Esophagus squamous epithelium (tissue), 5 donors: ENCODE measurements at regions not wholly inside any gene's neighbourhood (a gene's known extent, or its start where the extent isn't known, plus 50 kb on each side); places are given as distances from the start of the nearest gene placed in this dataset.

ENCODE experiments used
- DNase-seq: peaks from one replicate; lab custom pipeline; 2025; lab: John Stamatoyannopoulos, UW
- H3K27ac ChIP-seq, 4 donors: fragments of 200-600 bp; sonication (generic); one replicate each; pipeline ENCODE4 v1.5.1; 2016 to 2019; ENCODE audit warnings: mild to moderate bottlenecking in 1 of 4
- H3K27me3 ChIP-seq, 4 donors: fragments of 200-600 bp; sonication (generic); 1 replicate in 3 of 4; 2 replicates in 1 of 4; pipeline versions ENCODE4 v1.5.1 to v1.6.0; 2017 to 2021; ENCODE audit warnings: antibody characterized with exemption in 1 of 4
- H3K36me3 ChIP-seq, 3 donors: fragments of 200-600 bp; sonication (generic); one replicate each; pipeline ENCODE4 v1.5.1; 2016 to 2019
- H3K4me1 ChIP-seq, 3 donors: fragments of 200-600 bp; sonication (generic); one replicate each; pipeline ENCODE4 v1.5.1; 2017 to 2019
- H3K4me3 ChIP-seq, 4 donors: fragments of 200-600 bp; sonication (generic); 1 replicate in 3 of 4; 2 replicates in 1 of 4; pipeline ENCODE4 v1.5.1; 2016 to 2019; ENCODE audit warnings: mild to moderate bottlenecking in 2 of 4, moderate library complexity in 1 of 4
- H3K9me3 ChIP-seq, 3 donors: fragments of 200-600 bp; sonication (generic); one replicate each; pipeline ENCODE4 v1.5.1; 2016 to 2019
- CTCF ChIP-seq, 6 experiments: fragments of 450-650 bp in 4 of 6; fragments of 200-600 bp in 2 of 6; sonication (generic) in 2 of 6; IDR thresholded peaks; one replicate each; pipeline ENCODE4 v1.5.1; 2016 to 2019; ENCODE audit warnings: antibody characterized with exemption in 6 of 6, mild to moderate bottlenecking in 4 of 6, moderate library complexity in 4 of 6
- POLR2A ChIP-seq, 4 donors: fragments of 450-650 bp; IDR thresholded peaks; one replicate each; pipeline ENCODE4 v1.6.1; 2017; ENCODE audit warnings: antibody characterized with exemption in 4 of 4, mild to moderate bottlenecking in 4 of 4, moderate library complexity in 3 of 4
- WGBS, 2 donors: methylation state at CpG; one replicate each; pipeline ENCODE4 v1.1.5; 2018; 5-methylcytosine and 5-hydroxymethylcytosine counted together
- intact Hi-C: fragments of 100-400 bp; cut with DNase I; formaldehyde crosslinking; loops from one replicate; pipeline ENCODE4 v1.15.0; 2022
- donor health status: DM: yes; HTN: yes; CAD: no.

- no peak overlapping the region for H3K4me3 ChIP-seq
- TF ChIP-seq CTCF (IDR thresholded peaks at IDR 0.05): no peak
- no peak for TF ChIP-seq POLR2A (IDR thresholded peaks at IDR 0.05)
- H3K4me1 ChIP-seq: peaks cover 0 to 14% (median 6%) of the 10 kb centered on the region in 3 donors
- no peaks in the 10 kb centered on the region for H3K36me3 ChIP-seq
- DNase-seq: no peak
- 20 to 24% methylated on average over 2 of the region's 2 CpGs for WGBS, 2 donors
- no peaks in the 10 kb centered on the region for H3K27me3 ChIP-seq
- H3K27ac ChIP-seq: peak overlapping the region in 3 of 4 donors; percentile 20 to 57 (median 53)
- H3K9me3 ChIP-seq: no peaks in the 10 kb centered on the region
- intact Hi-C loops: no loop called here
Observed at GRCh38 chr13:75938811-75939560, 302.9 kb downstream of the LMO7 start.

GRCh38 chr13:75936791-75937190, 300.7 kb downstream of the LMO7 start:
- H3K4me1 ChIP-seq: peaks cover 0 to 14% (median 6%) of the 10 kb centered on the region in 3 donors
- no peaks in the 10 kb centered on the region for H3K36me3 ChIP-seq
- no peak overlapping the region for H3K4me3 ChIP-seq
- H3K27me3 ChIP-seq: no peaks in the 10 kb centered on the region
- H3K9me3 ChIP-seq: no peaks in the 10 kb centered on the region
- intact Hi-C loops: no loop called here
- TF ChIP-seq CTCF (IDR thresholded peaks at IDR 0.05): no peak
- TF ChIP-seq POLR2A (IDR thresholded peaks at IDR 0.05): no peak
- no peak for DNase-seq
- no peak overlapping the region for H3K27ac ChIP-seq
- 75 to 87% methylated on average over 1 of the region's 1 CpG for WGBS, 2 donors

- Histone ChIP-seq H3K9me3 (no peaks in the 10 kb centered on the region), H3K4me1 (peaks cover 0 to 14% (median 6%) of the 10 kb centered on the region in 3 donors), H3K27me3 (no peaks in the 10 kb centered on the region), H3K36me3 (no peaks in the 10 kb centered on the region), H3K27ac (no peak overlapping the region), H3K4me3 (no peak overlapping the region)
- 73 to 74% methylated on average over 2 of the region's 2 CpGs for WGBS, 2 donors
- intact Hi-C loops: no loop called here
- TF ChIP-seq POLR2A (IDR thresholded peaks at IDR 0.05) (no peak), CTCF (IDR thresholded peaks at IDR 0.05) (no peak)
- no peak for DNase-seq
Observed at GRCh38 chr13:75935805-75936204, 299.7 kb downstream of the LMO7 start.

- Histone ChIP-seq H3K4me3 (no peak overlapping the region), H3K4me1 (peaks cover 0 to 14% (median 6%) of the 10 kb centered on the region in 3 donors), H3K36me3 (no peaks in the 10 kb centered on the region), H3K27me3 (no peaks in the 10 kb centered on the region), H3K9me3 (no peaks in the 10 kb centered on the region), H3K27ac (no peak overlapping the region)
- TF ChIP-seq CTCF (IDR thresholded peaks at IDR 0.05): no peak
- 54 to 67% methylated on average over 1 of the region's 1 CpG for WGBS, 2 donors
- DNase-seq: no peak
- intact Hi-C loops: no loop called here
Observed at GRCh38 chr13:75934889-75935288, 298.8 kb downstream of the LMO7 start.

- H3K27ac ChIP-seq: no peak overlapping the region
- H3K4me3 ChIP-seq: no peak overlapping the region
- no peak for DNase-seq
- H3K9me3 ChIP-seq: no peaks in the 10 kb centered on the region
- no peaks in the 10 kb centered on the region for H3K36me3 ChIP-seq
- no peaks in the 10 kb centered on the region for H3K4me1 ChIP-seq
- WGBS, 2 donors: 54 to 66% methylated on average over 4 of the region's 4 CpGs
- H3K27me3 ChIP-seq: no peaks in the 10 kb centered on the region
- TF ChIP-seq CTCF (IDR thresholded peaks at IDR 0.05) (no peak), POLR2A (IDR thresholded peaks at IDR 0.05) (no peak)
- intact Hi-C loops: no loop called here
Observed at GRCh38 chr13:75932636-75933035, 296.5 kb downstream of the LMO7 start.
